ELF-1 (cell line): ENCODE measurements at regions not wholly inside any gene's neighbourhood (a gene's known extent, or its start where the extent isn't known, plus 50 kb on each side); places are given as distances from the start of the nearest gene placed in this dataset.
A peak's percentile ranks its signal among the peaks of the same experiment; 100 is the strongest.
"Not testable (repeated sequence)": the region's sequence is repeated elsewhere in the genome, so short reads cannot be mapped to it uniquely, and the experiment has no call there.

Experiments used
- DNase-seq: peaks from one replicate; pipeline ENCODE4 v3.0.0-alpha.2; 2016; ENCODE audit warnings: low read depth, low spot score

GRCh38 chrX:104513162-104513561, 52.8 kb upstream of the IL1RAPL2 start:
- no peak for DNase-seq

- DNase-seq: no peak
Observed at GRCh38 chrX:104510801-104511200, 55.2 kb upstream of the IL1RAPL2 start.

GRCh38 chrX:104502460-104502859, 63.5 kb upstream of the IL1RAPL2 start:
- DNase-seq: no peak

- no peak for DNase-seq
Observed at GRCh38 chrX:104488811-104489210, 77.2 kb upstream of the IL1RAPL2 start.

GRCh38 chrX:104486691-104487090, 79.3 kb upstream of the IL1RAPL2 start:
- DNase-seq: no peak

GRCh38 chrX:104482757-104483156, 83.2 kb upstream of the IL1RAPL2 start:
- no peak for DNase-seq

GRCh38 chrX:104469771-104470170, 96.2 kb upstream of the IL1RAPL2 start:
- peak; percentile 18 for DNase-seq

- no peak for DNase-seq
Observed at GRCh38 chrX:104459796-104460195, 106.2 kb upstream of the IL1RAPL2 start.

- not testable (repeated sequence) for DNase-seq
Observed at GRCh38 chrX:104457130-104457529, 108.9 kb upstream of the IL1RAPL2 start.

GRCh38 chrX:104450316-104450715, 115.7 kb upstream of the IL1RAPL2 start:
- DNase-seq: no peak

GRCh38 chrX:104445591-104445990, 120.4 kb upstream of the IL1RAPL2 start:
- no peak for DNase-seq

- no peak for DNase-seq
Observed at GRCh38 chrX:104435249-104435648, 130.8 kb upstream of the IL1RAPL2 start.

- no peak for DNase-seq
Observed at GRCh38 chrX:104432321-104432720, 133.7 kb upstream of the IL1RAPL2 start.

- DNase-seq: no peak
Observed at GRCh38 chrX:104430742-104431119, 135.3 kb upstream of the IL1RAPL2 start.

GRCh38 chrX:104430072-104430741, 135.8 kb upstream of the IL1RAPL2 start:
- no peak for DNase-seq

GRCh38 chrX:104428231-104428630, 137.8 kb upstream of the IL1RAPL2 start:
- DNase-seq: no peak

- DNase-seq: no peak
Observed at GRCh38 chrX:104427693-104428092, 138.3 kb upstream of the IL1RAPL2 start.

- DNase-seq: no peak
Observed at GRCh38 chrX:104427073-104427472, 138.9 kb upstream of the IL1RAPL2 start.

- DNase-seq: no peak
Observed at GRCh38 chrX:104420907-104421306, 145.1 kb upstream of the IL1RAPL2 start.

GRCh38 chrX:104419926-104420325, 146.1 kb upstream of the IL1RAPL2 start:
- DNase-seq: no peak

GRCh38 chrX:104419211-104419610, 146.8 kb upstream of the IL1RAPL2 start:
- DNase-seq: no peak

- no peak for DNase-seq
Observed at GRCh38 chrX:104411800-104412199, 154.2 kb upstream of the IL1RAPL2 start.

GRCh38 chrX:104400387-104400786, 145.7 kb upstream of the ESX1 start:
- no peak for DNase-seq

GRCh38 chrX:104392350-104392749, 137.6 kb upstream of the ESX1 start:
- no peak for DNase-seq
